Stomach (tissue), 4 donors: ENCODE measurements at regions not wholly inside any gene's neighbourhood (a gene's known extent, or its start where the extent isn't known, plus 50 kb on each side); places are given as distances from the start of the nearest gene placed in this dataset.

Experiments
- EP300 ChIP-seq: sonication (generic); formaldehyde crosslinking; IDR thresholded peaks from one replicate; pipeline ENCODE4 v1.6.1; 2017; ENCODE audit warnings: antibody characterized with exemption
- POLR2A ChIP-seq, 4 donors: fragments of 450-650 bp; IDR thresholded peaks; one replicate each; pipeline ENCODE4 v1.6.1; 2016; ENCODE audit warnings: antibody characterized with exemption in 4 of 4, control low read depth in 2 of 4, mild to moderate bottlenecking in 1 of 4, moderate library complexity in 1 of 4
- TF ChIP-seq, protein P1 (sequence below), 7 experiments: fragments of 450-650 bp in 4 of 7; fragments of 200-600 bp in 3 of 7; sonication (generic) in 3 of 7; IDR thresholded peaks; one replicate each; pipeline ENCODE4 v1.5.1; 2016 to 2019; ENCODE audit warnings: antibody characterized with exemption in 7 of 7, control low read depth in 2 of 7, mild to moderate bottlenecking in 1 of 7

DNA sequence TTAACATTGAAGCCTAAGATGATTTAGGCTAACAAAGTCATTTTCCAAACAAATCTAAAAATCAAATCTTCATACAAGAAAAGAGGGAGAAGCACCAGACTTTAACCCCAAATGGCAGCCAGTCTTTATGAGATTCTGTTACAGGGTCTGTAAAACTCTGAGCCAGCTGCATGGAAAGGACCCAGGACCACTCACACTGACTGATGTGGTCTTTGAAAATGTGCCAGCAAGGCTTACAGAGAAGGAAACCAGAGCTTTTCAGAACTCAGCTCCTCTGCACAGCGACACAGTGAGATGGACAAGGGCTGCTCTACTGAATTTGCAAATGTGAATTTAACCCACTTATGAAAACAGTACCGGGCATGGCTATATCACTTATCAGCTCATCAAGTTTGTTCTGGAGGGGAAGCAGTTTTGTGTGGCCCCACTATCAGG lies 98.8 kb upstream of the SERP2 start:
- TF ChIP-seq, protein P1, sequence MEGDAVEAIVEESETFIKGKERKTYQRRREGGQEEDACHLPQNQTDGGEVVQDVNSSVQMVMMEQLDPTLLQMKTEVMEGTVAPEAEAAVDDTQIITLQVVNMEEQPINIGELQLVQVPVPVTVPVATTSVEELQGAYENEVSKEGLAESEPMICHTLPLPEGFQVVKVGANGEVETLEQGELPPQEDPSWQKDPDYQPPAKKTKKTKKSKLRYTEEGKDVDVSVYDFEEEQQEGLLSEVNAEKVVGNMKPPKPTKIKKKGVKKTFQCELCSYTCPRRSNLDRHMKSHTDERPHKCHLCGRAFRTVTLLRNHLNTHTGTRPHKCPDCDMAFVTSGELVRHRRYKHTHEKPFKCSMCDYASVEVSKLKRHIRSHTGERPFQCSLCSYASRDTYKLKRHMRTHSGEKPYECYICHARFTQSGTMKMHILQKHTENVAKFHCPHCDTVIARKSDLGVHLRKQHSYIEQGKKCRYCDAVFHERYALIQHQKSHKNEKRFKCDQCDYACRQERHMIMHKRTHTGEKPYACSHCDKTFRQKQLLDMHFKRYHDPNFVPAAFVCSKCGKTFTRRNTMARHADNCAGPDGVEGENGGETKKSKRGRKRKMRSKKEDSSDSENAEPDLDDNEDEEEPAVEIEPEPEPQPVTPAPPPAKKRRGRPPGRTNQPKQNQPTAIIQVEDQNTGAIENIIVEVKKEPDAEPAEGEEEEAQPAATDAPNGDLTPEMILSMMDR (IDR thresholded peaks at IDR 0.05): no peak
- no peak for TF ChIP-seq POLR2A (IDR thresholded peaks at IDR 0.05)
- TF ChIP-seq EP300: peak; percentile 14
